ENCODE measurements at regions not wholly inside any gene's neighbourhood (a gene's known extent, or its start where the extent isn't known, plus 50 kb on each side); places are given as distances from the start of the nearest gene placed in this dataset.

- TF ChIP-seq CTCF (IDR thresholded peaks at IDR 0.05) (no peak), POLR2A (IDR thresholded peaks at IDR 0.05) (no peak)
Observed at GRCh38 chr18:78006774-78007260, 757.2 kb downstream of the GALR1 start.
